ENCODE measurements at regions not wholly inside any gene's neighbourhood (a gene's known extent, or its start where the extent isn't known, plus 50 kb on each side); places are given as distances from the start of the nearest gene placed in this dataset.
"Not testable (repeated sequence)": the region's sequence is repeated elsewhere in the genome, so short reads cannot be mapped to it uniquely, and the experiment has no call there.

DNA sequence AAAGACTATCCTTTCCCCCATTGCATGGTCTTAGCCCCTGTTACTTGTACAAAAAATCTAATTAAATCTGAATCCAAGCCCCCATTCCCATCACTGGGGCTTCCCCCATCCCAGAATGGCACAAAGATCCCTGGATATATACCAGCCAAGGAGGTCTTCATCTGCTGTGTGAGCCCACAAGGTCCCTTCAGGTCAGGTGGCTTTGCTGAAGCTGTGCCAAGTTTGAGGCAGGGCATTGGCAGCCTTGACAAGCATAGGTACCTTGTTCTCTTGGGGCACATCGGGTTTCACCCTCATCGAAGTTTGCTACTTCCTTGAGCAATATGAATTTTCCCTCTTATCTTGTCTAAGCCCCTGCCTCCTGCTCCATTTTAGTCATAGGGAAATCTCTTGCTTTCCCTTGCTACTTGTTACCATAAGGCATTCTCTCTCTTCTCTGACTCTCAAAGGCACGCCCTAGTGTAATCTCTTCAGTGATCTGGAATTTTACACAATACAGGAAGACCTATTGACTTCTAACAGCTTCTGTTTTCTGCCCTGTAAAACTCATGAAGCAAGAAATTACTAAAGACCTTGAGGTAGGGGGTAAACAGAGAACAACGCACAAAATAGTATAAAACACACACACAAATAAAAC lies 71.4 kb upstream of the COG2 start:
- Histone ChIP-seq H3K4me1 (replicated peaks in 1 of 2) (peaks cover 11 to 15% of the 10 kb centered on the region in 2 donors), H3K27ac (no peak overlapping the region), H3K4me3 (no peak overlapping the region)
- in situ Hi-C loops (cut with MboI; ENCODE audit: low pct_unique_long_range_greater_than_20kb in 2 of 9, low sequenced_read_pairs in 9 of 9, unreplicated experiment in 9 of 9) = no loop called here
- ATAC-seq (replicated peaks in 6 of 8) = peak in 2 of 8 experiments; percentile 53 to 62
- 38 to 87% (median 62%) methylated on average over 2 to 4 of the region's 4 CpGs; no CpG with 5 or more reads in 2 of the 10 experiments for WGBS, 10 experiments

DNA sequence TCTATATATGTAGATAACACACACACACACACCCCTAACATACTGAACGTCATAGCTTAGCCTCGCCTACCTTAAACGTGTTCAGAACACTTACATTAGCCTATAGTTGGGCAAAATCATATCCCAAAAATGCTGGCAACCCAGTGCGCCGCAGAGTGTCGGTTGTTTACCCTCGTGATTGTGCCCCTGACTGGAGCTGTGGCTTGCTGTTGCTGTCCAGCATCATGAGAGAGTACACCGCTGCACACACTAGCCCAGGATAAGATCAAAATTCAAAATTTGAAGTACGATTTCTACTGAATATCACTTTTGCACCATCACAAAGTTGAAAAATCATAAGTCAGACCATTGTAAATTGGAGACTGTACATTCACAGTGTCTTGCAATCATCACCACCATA lies 73.1 kb upstream of the COG2 start:
- no peak overlapping the region for H3K4me3 ChIP-seq
- peaks cover 11 to 15% of the 10 kb centered on the region in 2 donors for H3K4me1 ChIP-seq (replicated peaks in 1 of 2)
- in situ Hi-C loops (cut with MboI; ENCODE audit: low pct_unique_long_range_greater_than_20kb in 2 of 9, low sequenced_read_pairs in 9 of 9, unreplicated experiment in 9 of 9) = no loop called here
- H3K27ac ChIP-seq = no peak overlapping the region
- 62 to 100% (median 88%) methylated on average over 4 to 7 of the region's 9 CpGs; no CpG with 5 or more reads in 4 of the 10 experiments for WGBS, 10 experiments
- ATAC-seq (replicated peaks in 6 of 8) = no peak

DNA sequence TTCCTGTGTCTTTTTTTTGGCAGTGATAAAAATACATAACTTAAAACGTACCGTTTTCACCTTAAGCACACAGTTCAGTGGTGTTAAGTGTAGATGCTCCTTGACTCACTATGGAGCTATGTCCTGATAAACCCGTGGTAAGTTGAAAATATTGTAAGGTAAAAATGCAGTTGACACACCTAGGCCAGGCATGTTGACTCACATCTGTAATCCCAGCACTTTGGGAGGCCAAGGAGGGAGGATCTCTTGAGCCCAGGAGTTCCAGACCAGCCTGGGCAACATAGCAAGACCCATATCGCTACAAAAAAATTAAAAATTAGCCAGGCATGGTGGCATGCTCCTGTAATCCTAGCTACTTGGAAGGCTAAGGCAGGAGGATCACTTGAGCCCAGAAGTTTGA lies 73.6 kb upstream of the COG2 start:
- in situ Hi-C loops (cut with MboI; ENCODE audit: low pct_unique_long_range_greater_than_20kb in 2 of 9, low sequenced_read_pairs in 9 of 9, unreplicated experiment in 9 of 9) = no loop called here
- WGBS, 10 experiments = 8 to 88% (median 60%) methylated on average over 1 to 4 of the region's 4 CpGs; no CpG with 5 or more reads in 1 of the 10 experiments
- Histone ChIP-seq H3K4me1 (replicated peaks in 1 of 2) (peaks cover 16 to 20% of the 10 kb centered on the region in 2 donors), H3K27ac (no peak overlapping the region), H3K4me3 (no peak overlapping the region)
- ATAC-seq (replicated peaks in 6 of 8) = no peak

DNA sequence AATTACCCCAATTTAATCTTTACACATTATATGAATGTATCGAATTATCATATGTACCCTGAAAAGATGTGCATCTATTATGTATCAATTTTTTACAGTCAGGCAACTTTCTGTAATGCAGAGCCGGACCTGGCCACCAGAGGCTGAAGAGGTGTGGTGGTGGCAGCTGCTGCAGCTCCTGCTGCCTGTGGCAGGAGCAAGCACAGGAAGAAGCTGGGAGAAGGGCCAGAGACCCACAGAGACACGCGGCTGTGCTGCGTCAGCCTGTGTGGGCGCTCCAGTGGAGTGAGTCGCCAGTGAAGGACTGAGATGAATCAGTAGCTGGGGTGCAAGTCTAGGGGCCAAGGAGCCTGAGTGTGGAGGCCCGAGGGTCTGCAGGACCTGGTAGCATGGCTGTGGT lies 74.3 kb upstream of the COG2 start:
- in situ Hi-C loops (cut with MboI; ENCODE audit: low pct_unique_long_range_greater_than_20kb in 2 of 9, low sequenced_read_pairs in 9 of 9, unreplicated experiment in 9 of 9) = no loop called here
- Histone ChIP-seq H3K4me3 (no peak overlapping the region), H3K4me1 (replicated peaks in 1 of 2) (peaks cover 23 to 27% of the 10 kb centered on the region in 2 donors), H3K27ac (no peak overlapping the region)
- ATAC-seq (replicated peaks in 6 of 8) = peak in 1 of 8 experiments; percentile 57
- WGBS, 10 experiments = 20 to 88% (median 84%) methylated on average over 1 to 8 of the region's 8 CpGs; no CpG with 5 or more reads in 2 of the 10 experiments

DNA sequence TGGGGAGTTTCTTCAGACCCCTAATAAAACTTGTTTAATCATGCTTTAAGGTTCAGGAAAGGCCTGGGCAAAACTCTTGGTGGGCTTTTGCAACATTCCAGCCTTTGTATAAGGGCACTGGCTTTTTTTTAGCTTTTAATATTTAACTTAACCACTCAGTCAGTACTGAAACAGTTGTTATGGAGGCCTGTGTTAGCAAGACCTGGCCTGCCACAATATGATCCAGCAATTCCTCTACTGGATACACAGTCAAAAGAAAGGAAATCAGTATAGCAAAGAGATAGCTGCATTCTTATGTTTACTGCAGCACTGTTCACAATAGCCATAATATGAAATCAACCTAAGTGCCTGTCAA lies 75.1 kb upstream of the COG2 start:
- no peak for ATAC-seq (replicated peaks in 6 of 8)
- in situ Hi-C loops (cut with MboI; ENCODE audit: low pct_unique_long_range_greater_than_20kb in 2 of 9, low sequenced_read_pairs in 9 of 9, unreplicated experiment in 9 of 9) = no loop called here
- Histone ChIP-seq H3K4me1 (replicated peaks in 1 of 2) (peaks cover 16 to 21% of the 10 kb centered on the region in 2 donors), H3K27ac (no peak overlapping the region), H3K4me3 (no peak overlapping the region)

DNA sequence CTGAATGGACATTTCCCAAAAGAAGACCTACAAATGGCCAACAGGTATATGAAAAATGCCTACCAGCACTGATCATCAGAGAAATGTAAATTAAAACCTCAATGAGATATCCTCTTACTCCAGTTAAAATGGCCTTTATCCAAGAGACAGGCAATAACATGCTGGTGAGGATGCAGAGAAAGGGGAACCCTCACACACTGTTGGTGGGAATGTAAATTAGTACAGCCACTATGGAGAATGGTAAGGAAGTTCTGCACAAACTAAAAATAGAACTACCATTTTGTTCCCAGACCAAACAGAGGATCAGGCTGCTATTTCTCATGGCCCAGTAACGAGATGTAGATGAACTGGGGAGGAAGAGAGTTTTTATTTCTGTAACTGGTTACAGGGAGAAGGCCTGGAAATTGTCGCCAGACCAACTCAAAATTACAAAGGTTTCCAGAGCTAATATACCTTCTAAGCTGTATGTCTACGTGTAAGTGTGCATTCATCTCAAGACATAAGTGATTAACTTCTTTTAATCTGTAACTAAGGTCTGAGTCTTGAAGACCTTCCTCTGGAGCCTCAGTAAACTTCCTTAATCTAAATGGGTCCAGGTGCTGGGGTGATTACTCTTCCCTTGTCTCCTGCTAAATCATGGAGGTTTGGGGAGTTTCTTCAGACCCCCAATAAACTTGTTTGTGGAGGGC lies 75.6 kb upstream of the COG2 start:
- H3K4me1 ChIP-seq (replicated peaks in 1 of 2) = peaks cover 13 to 15% of the 10 kb centered on the region in 2 donors
- in situ Hi-C loops (cut with MboI; ENCODE audit: low pct_unique_long_range_greater_than_20kb in 2 of 9, low sequenced_read_pairs in 9 of 9, unreplicated experiment in 9 of 9); H3K27ac ChIP-seq; ATAC-seq (replicated peaks in 6 of 8); H3K4me3 ChIP-seq: not testable (repeated sequence)
- WGBS, 10 experiments = 17 to 67% (median 40%) methylated on average over 1 to 3 of the region's 3 CpGs; no CpG with 5 or more reads in 2 of the 10 experiments

DNA sequence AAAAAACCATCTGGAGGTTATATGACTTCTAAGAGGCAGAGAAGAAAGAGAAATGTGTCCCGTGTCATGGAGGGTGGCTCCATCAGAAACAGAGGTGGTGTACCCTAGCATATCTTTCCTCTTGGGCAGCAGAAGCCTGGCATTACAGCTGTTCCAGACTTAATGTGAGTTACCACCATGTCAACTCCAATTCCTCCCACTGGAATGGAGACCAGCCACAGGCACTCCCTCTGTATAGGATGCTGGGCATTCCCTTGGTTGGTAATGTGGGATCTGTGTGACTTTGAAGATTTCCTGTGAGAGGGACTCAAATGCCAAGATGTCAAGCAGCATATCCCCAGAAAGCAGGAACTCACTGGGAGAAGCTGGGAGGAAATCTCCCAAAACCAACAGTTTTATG lies 77.1 kb upstream of the COG2 start:
- WGBS, 10 experiments = 0% methylated on average over 1 of the region's 1 CpG; no CpG with 5 or more reads in 8 of the 10 experiments
- Histone ChIP-seq H3K4me3 (no peak overlapping the region), H3K4me1 (replicated peaks in 1 of 2) (peaks cover 12 to 13% of the 10 kb centered on the region in 2 donors), H3K27ac (no peak overlapping the region)
- in situ Hi-C loops (cut with MboI; ENCODE audit: low pct_unique_long_range_greater_than_20kb in 2 of 9, low sequenced_read_pairs in 9 of 9, unreplicated experiment in 9 of 9) = no loop called here
- ATAC-seq (replicated peaks in 6 of 8) = no peak

DNA sequence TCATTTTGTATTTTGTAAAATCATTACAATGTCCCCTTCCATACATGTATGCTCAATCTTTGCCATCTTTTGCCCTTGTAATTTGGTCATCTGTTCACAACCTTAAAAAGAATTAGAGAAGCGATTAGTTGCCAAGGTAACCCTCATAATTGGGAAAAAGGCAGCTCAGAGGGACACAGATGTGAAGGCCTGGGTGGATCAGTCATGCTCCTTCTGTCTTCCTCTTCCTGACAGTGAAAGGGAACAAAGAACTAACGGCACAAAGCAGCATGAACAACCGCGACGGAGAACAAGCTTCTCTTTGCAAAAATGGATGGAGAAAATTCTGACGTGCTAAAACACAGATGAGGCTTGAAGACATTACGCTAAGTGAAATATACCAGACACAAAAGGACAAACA lies 78.7 kb upstream of the COG2 start:
- WGBS, 10 experiments = 0 to 62% (median 20%) methylated on average over 2 to 7 of the region's 7 CpGs
- peaks cover 12 to 13% of the 10 kb centered on the region in 2 donors for H3K4me1 ChIP-seq (replicated peaks in 1 of 2)
- in situ Hi-C loops (cut with MboI; ENCODE audit: low pct_unique_long_range_greater_than_20kb in 2 of 9, low sequenced_read_pairs in 9 of 9, unreplicated experiment in 9 of 9) = no loop called here
- ATAC-seq (replicated peaks in 6 of 8) = peak in 5 of 8 experiments; percentile 67 to 86 (median 69)
- H3K4me3 ChIP-seq = no peak overlapping the region
- peak overlapping the region; percentile 21 to 33 for H3K27ac ChIP-seq

DNA sequence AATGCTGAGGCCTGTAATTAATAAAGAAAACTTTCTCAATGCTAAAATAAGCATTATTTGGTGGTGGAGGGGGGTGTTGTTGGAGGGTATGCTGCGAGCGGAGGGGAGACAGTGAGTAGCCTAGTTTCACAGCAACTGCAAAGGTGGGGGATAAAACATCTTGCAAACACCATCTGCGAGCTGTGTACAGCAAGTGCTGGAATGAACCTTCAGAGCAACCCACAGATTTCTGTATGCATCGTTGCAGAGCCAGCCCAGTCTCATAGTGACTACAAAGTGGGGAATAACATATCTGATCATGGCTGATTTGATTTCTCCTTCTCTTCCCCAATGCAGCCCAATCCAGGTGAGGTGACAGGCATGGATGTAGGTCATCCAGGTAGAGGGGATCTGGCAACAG lies 80.7 kb upstream of the COG2 start:
- ATAC-seq (replicated peaks in 6 of 8) = no peak
- Histone ChIP-seq H3K4me1 (replicated peaks in 1 of 2) (peaks cover 12 to 13% of the 10 kb centered on the region in 2 donors), H3K27ac (no peak overlapping the region), H3K4me3 (no peak overlapping the region)
- in situ Hi-C loops (cut with MboI; ENCODE audit: low pct_unique_long_range_greater_than_20kb in 2 of 9, low sequenced_read_pairs in 9 of 9, unreplicated experiment in 9 of 9) = no loop called here
- 13 to 100% (median 81%) methylated on average over 1 to 4 of the region's 4 CpGs; no CpG with 5 or more reads in 2 of the 10 experiments for WGBS, 10 experiments

DNA sequence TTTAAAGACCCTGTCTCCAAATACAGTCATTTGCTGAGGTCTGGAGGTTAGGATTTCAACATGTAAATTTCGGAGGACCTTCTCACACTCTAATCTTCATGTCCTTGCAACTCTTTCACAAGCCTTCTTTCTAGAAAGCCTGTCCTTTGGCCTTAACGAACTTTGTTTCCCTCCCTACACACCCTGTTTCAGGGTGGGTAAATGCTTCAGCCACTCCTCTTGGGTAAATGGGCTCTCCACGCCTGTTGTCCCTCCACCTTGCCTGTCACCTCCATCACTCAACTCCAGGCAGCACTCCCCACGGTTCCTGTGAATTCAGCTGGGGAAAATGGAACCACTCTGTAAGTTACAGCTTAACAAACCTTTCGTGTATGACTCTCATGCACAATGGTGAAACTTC lies 84.0 kb upstream of the COG2 start:
- H3K27ac ChIP-seq = no peak overlapping the region
- ATAC-seq (replicated peaks in 6 of 8) = no peak
- peaks cover 4% of the 10 kb centered on the region in 2 donors for H3K4me1 ChIP-seq (replicated peaks in 1 of 2)
- WGBS, 10 experiments = 5 to 92% (median 83%) methylated on average over 1 to 5 of the region's 5 CpGs; no CpG with 5 or more reads in 3 of the 10 experiments
- H3K4me3 ChIP-seq = no peak overlapping the region
- in situ Hi-C loops (cut with MboI; ENCODE audit: low pct_unique_long_range_greater_than_20kb in 2 of 9, low sequenced_read_pairs in 9 of 9, unreplicated experiment in 9 of 9) = no loop called here

DNA sequence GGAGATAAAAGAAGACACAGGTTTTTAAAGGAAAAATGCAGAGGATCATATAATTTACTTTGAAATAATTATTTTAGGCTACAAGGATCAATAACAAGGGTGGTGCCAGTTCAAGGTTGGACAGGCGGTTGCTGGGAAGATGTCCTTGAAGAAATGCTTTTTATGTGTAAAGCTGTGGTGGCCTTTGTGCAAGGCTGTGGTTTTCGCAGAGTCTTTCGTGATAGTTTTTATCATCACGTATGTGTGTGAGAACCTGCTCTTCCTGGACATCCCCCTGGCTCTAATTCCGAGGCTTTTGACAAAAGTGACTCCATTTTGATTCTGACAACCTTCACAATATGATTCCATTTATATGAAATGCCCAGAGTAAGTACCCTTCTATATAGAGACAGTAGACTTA lies 85.8 kb upstream of the COG2 start:
- Histone ChIP-seq H3K27ac (no peak overlapping the region), H3K4me1 (replicated peaks in 1 of 2) (no peaks in the 10 kb centered on the region), H3K4me3 (no peak overlapping the region)
- in situ Hi-C loops (cut with MboI; ENCODE audit: low pct_unique_long_range_greater_than_20kb in 2 of 9, low sequenced_read_pairs in 9 of 9, unreplicated experiment in 9 of 9) = no loop called here
- no peak for ATAC-seq (replicated peaks in 6 of 8)
- WGBS, 10 experiments = 54 to 93% (median 81%) methylated on average over 2 to 5 of the region's 5 CpGs; no CpG with 5 or more reads in 1 of the 10 experiments

DNA sequence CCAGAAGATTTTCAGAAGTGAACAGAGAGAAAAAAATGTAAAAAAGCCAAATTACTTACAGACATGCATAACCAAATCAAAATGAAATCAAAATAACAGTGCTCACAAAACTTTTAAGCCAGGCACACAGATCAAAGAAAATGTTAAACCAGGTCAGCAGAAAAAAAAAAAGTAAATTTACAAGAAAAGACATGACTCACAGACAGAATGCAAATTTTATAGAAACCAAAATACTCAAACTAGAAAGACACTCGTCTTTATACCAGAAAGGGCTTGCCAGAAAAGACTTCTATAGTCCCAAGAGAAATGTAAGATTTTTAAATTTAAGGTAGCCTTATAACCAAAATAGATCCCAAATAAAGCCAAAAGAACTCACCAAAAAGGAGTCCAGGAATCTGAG lies 86.5 kb upstream of the COG2 start:
- ATAC-seq (replicated peaks in 6 of 8) = peak in 2 of 8 experiments; percentile 68 to 71
- H3K4me3 ChIP-seq = no peak overlapping the region
- in situ Hi-C loops (cut with MboI; ENCODE audit: low pct_unique_long_range_greater_than_20kb in 2 of 9, low sequenced_read_pairs in 9 of 9, unreplicated experiment in 9 of 9) = no loop called here
- no peak overlapping the region for H3K27ac ChIP-seq
- WGBS, 10 experiments = 0 to 60% (median 7%) methylated on average over 1 of the region's 1 CpG; no CpG with 5 or more reads in 1 of the 10 experiments
- H3K4me1 ChIP-seq (replicated peaks in 1 of 2) = no peaks in the 10 kb centered on the region

DNA sequence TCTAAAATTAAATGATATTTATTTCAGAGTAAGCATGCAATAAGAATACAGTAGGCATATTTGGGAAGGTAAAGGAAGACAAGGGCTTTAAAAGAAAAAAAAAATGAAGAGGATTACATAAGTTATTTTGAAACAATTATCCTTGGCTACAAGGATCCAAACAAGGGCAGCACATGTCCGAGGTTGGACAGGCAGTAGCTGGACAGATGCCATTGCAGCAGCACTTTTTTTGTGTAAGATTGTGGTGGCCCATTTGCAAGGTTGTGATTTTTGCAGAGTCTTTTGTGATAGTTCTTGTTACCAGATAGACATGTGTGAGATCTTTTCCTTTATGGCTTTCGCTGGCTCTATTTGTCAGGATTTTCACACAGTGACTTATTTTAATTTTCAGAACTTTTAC lies 89.4 kb upstream of the COG2 start:
- in situ Hi-C loops (cut with MboI; ENCODE audit: low pct_unique_long_range_greater_than_20kb in 2 of 9, low sequenced_read_pairs in 9 of 9, unreplicated experiment in 9 of 9) = no loop called here
- no peak overlapping the region for H3K4me3 ChIP-seq
- no peak overlapping the region for H3K27ac ChIP-seq
- ATAC-seq (replicated peaks in 6 of 8) = no peak
- WGBS, 10 experiments = 0 to 94% (median 83%) methylated on average over 1 to 2 of the region's 2 CpGs; no CpG with 5 or more reads in 1 of the 10 experiments
- H3K4me1 ChIP-seq (replicated peaks in 1 of 2) = no peaks in the 10 kb centered on the region

Data from motor neuron (in vitro differentiated cells).